H9 (cell line): ENCODE measurements at regions not wholly inside any gene's neighbourhood (a gene's known extent, or its start where the extent isn't known, plus 50 kb on each side); places are given as distances from the start of the nearest gene placed in this dataset.

ENCODE experiments used
- DNase-seq: peaks from one replicate; pipeline ENCODE4 v3.0.0-alpha.2; 2017
- H2AFZ ChIP-seq: one replicate; pipeline ENCODE4 v1.6.1; 2013; ENCODE audit warnings: mild to moderate bottlenecking, low read length, control low read depth, moderate library complexity
- H2AK5ac ChIP-seq: 2 replicates; pipeline ENCODE4 v1.6.1; 2013; ENCODE audit warnings: low read length, control low read depth, mixed read lengths; ENCODE audit not compliant: insufficient read length
- H2BK120ac ChIP-seq: one replicate; pipeline ENCODE4 v1.6.1; 2013; ENCODE audit warnings: low read depth, mild to moderate bottlenecking, low read length, control low read depth, inconsistent platforms; ENCODE audit not compliant: poor library complexity, severe bottlenecking
- H2BK12ac ChIP-seq: 2 replicates; pipeline ENCODE4 v1.6.1; 2013; ENCODE audit warnings: low read length, control low read depth, mixed read lengths, low read depth; ENCODE audit not compliant: insufficient read length
- H2BK15ac ChIP-seq: 2 replicates; pipeline ENCODE4 v1.6.1; 2013; ENCODE audit warnings: low read depth, low read length, control low read depth
- H2BK20ac ChIP-seq: one replicate; pipeline ENCODE4 v1.6.1; 2013; ENCODE audit warnings: low read depth, mild to moderate bottlenecking, low read length, control low read depth, inconsistent platforms; ENCODE audit not compliant: poor library complexity, severe bottlenecking
- H2BK5ac ChIP-seq: 2 replicates; pipeline ENCODE4 v1.6.1; 2013; ENCODE audit warnings: low read length, control low read depth, mixed read lengths; ENCODE audit not compliant: insufficient read length
- H3K14ac ChIP-seq: 2 replicates; pipeline ENCODE4 v1.6.1; 2013; ENCODE audit warnings: low read length, control low read depth; ENCODE audit not compliant: insufficient read depth
- H3K18ac ChIP-seq: 2 replicates; pipeline ENCODE4 v1.6.1; 2013; ENCODE audit warnings: low read depth, mild to moderate bottlenecking, mixed read lengths, low read length, control low read depth; ENCODE audit not compliant: insufficient read length
- H3K23ac ChIP-seq: 2 replicates; pipeline ENCODE4 v1.6.1; 2013; ENCODE audit warnings: low read length, control low read depth, mixed read lengths, low read depth; ENCODE audit not compliant: insufficient read length
- H3K23me2 ChIP-seq: 2 replicates; pipeline ENCODE4 v1.6.1; 2013; ENCODE audit warnings: low read depth, mild to moderate bottlenecking, mixed read lengths, low read length, control low read depth; ENCODE audit not compliant: insufficient read length, poor library complexity, severe bottlenecking
- H3K27ac ChIP-seq: 2 replicates; pipeline ENCODE4 v1.5.1; 2013; ENCODE audit warnings: low read length, control low read depth, mixed read lengths, low read depth; ENCODE audit not compliant: insufficient read length
- H3K27me3 ChIP-seq: 2 replicates; pipeline ENCODE4 v1.6.1; 2013; ENCODE audit warnings: low read length, control low read depth, inconsistent platforms; ENCODE audit not compliant: insufficient read depth
- H3K4ac ChIP-seq: 2 replicates; pipeline ENCODE4 v1.6.1; 2013; ENCODE audit warnings: low read depth, mild to moderate bottlenecking, control low read depth, inconsistent platforms, low read length, moderate library complexity
- H3K4me1 ChIP-seq: 2 replicates; pipeline ENCODE4 v1.6.1; 2013; ENCODE audit warnings: low read length, control low read depth, inconsistent platforms; ENCODE audit not compliant: insufficient read depth
- H3K4me2 ChIP-seq: 2 replicates; pipeline ENCODE4 v1.6.1; 2013; ENCODE audit warnings: low read length, control low read depth, mixed read lengths; ENCODE audit not compliant: insufficient read length, insufficient read depth
- H3K56ac ChIP-seq: 2 replicates; pipeline ENCODE4 v1.6.1; 2013; ENCODE audit warnings: low read depth, mild to moderate bottlenecking, mixed read lengths, low read length, control low read depth; ENCODE audit not compliant: insufficient read length
- H3K79me1 ChIP-seq: 2 replicates; pipeline ENCODE4 v1.6.1; 2013; ENCODE audit warnings: low read depth, mild to moderate bottlenecking, moderate library complexity, low read length, control low read depth, inconsistent platforms; ENCODE audit not compliant: insufficient read depth, poor library complexity, severe bottlenecking
- H3K79me2 ChIP-seq: 2 replicates; pipeline ENCODE4 v1.6.1; 2013; ENCODE audit warnings: low read length, control low read depth, inconsistent platforms; ENCODE audit not compliant: insufficient read depth
- H3K9ac ChIP-seq: 2 replicates; pipeline ENCODE4 v1.6.1; 2013; ENCODE audit warnings: low read length, control low read depth, mixed read lengths; ENCODE audit not compliant: insufficient read length; ENCODE audit errors: extremely low read depth
- H3K9me3 ChIP-seq: one replicate; pipeline ENCODE4 v1.6.1; 2013; ENCODE audit warnings: low read depth, low read length, inconsistent platforms; ENCODE audit not compliant: control insufficient read depth
- H3T11ph ChIP-seq: one replicate; pipeline ENCODE4 v1.6.1; 2013; ENCODE audit warnings: mild to moderate bottlenecking, low read length, control low read depth, inconsistent platforms
- H4K20me1 ChIP-seq: one replicate; pipeline ENCODE4 v1.6.1; 2013; ENCODE audit not compliant: control insufficient read depth, insufficient read length, insufficient read depth
- H4K5ac ChIP-seq: 2 replicates; pipeline ENCODE4 v1.6.1; 2013; ENCODE audit warnings: low read depth, mild to moderate bottlenecking, mixed read lengths, low read length, control low read depth; ENCODE audit not compliant: insufficient read length
- H4K8ac ChIP-seq: replicated peaks from 2 replicates; pipeline ENCODE4 v1.6.1; 2013; ENCODE audit warnings: low read length, control low read depth, mixed read lengths, low read depth; ENCODE audit not compliant: insufficient read length
- H4K91ac ChIP-seq: 2 replicates; pipeline ENCODE4 v1.6.1; 2013; ENCODE audit warnings: low read depth, mild to moderate bottlenecking, moderate library complexity, mixed read lengths, low read length, control low read depth; ENCODE audit not compliant: insufficient read length
- H3K27ac Mint-ChIP-seq, 3 experiments: 2 replicates in 2 of 3; 3 replicates in 1 of 3; pipeline ENCODE4 v1.8.0; 2020 to 2021; ENCODE audit warnings: mixed read lengths in 3 of 3, mild to moderate bottlenecking in 1 of 3, moderate library complexity in 1 of 3
- H3K27me3 Mint-ChIP-seq: 2 replicates; pipeline ENCODE4 v1.8.0; 2021; ENCODE audit warnings: low read depth, mild to moderate bottlenecking, moderate library complexity, mixed read lengths
- H3K36me3 Mint-ChIP-seq, 3 experiments: 2 replicates in 2 of 3; 3 replicates in 1 of 3; pipeline ENCODE4 v1.8.0; 2020 to 2021; ENCODE audit warnings: low read depth in 3 of 3, mixed read lengths in 3 of 3; ENCODE audit not compliant: insufficient read depth in 1 of 3
- H3K4me1 Mint-ChIP-seq, 2 experiments: 2 replicates each; pipeline ENCODE4 v1.8.0; 2020; ENCODE audit warnings: mixed read lengths in 2 of 2
- H3K4me3 Mint-ChIP-seq, 2 experiments: 2 replicates in 1 of 2; 3 replicates in 1 of 2; pipeline ENCODE4 v1.8.0; 2020 to 2021; ENCODE audit warnings: mild to moderate bottlenecking in 2 of 2, mixed read lengths in 2 of 2, moderate library complexity in 1 of 2
- H3K9me3 Mint-ChIP-seq, 2 experiments: 2 replicates in 1 of 2; 3 replicates in 1 of 2; pipeline ENCODE4 v1.8.0; 2020; ENCODE audit warnings: mild to moderate bottlenecking in 2 of 2, mixed read lengths in 2 of 2, moderate library complexity in 1 of 2
- CTCF ChIP-seq: fragments of 200-600 bp; sonication (generic); conservative IDR thresholded peaks from 3 replicates; pipeline ENCODE4 v1.8.0; 2021; ENCODE audit warnings: antibody characterized with exemption, mild to moderate bottlenecking
- WGBS: extraction: QIAGEN DNeasy Blood & Tissue Kit; methylation state at CpG from one replicate; pipeline ENCODE4 v1.1.7; 2013; ENCODE audit warnings: missing lambda C conversion rate, low lambda C conversion rate, mixed read lengths; ENCODE audit not compliant: insufficient read length; ENCODE audit errors: extremely low coverage; 5-methylcytosine and 5-hydroxymethylcytosine counted together

- peaks cover 20 to 41% (median 36%) of the 10 kb centered on the region in 3 experiments for H3K36me3 Mint-ChIP-seq
- Histone ChIP-seq H2BK120ac (no peak overlapping the region), H2AFZ (no peak overlapping the region), H3K27me3 (no peaks in the 10 kb centered on the region), H3K79me2 (no peaks in the 10 kb centered on the region), H4K20me1 (no peaks in the 10 kb centered on the region), H3K4ac (no peak overlapping the region), H3K27ac (no peak overlapping the region), H3K14ac (no peak overlapping the region), H3K56ac (no peak overlapping the region), H4K91ac (no peak overlapping the region), H3K23ac (no peak overlapping the region), H2AK5ac (no peak overlapping the region), H3K23me2 (no peaks in the 10 kb centered on the region), H4K8ac (no peak overlapping the region), H3K4me2 (no peak overlapping the region), H2BK20ac (no peak overlapping the region), H2BK5ac (no peak overlapping the region), H3K9ac (no peak overlapping the region), H4K5ac (no peak overlapping the region), H3K9me3 (peaks cover 14% of the 10 kb centered on the region), H3K4me1 (no peaks in the 10 kb centered on the region), H3K18ac (no peak overlapping the region), H2BK15ac (no peak overlapping the region), H3K79me1 (no peaks in the 10 kb centered on the region), H3T11ph (no peak overlapping the region), H2BK12ac (no peak overlapping the region)
- peaks cover 30 to 34% of the 10 kb centered on the region in 2 experiments for H3K9me3 Mint-ChIP-seq
- H3K4me1 Mint-ChIP-seq = peaks cover 8 to 10% of the 10 kb centered on the region in 2 experiments
- no peak for TF ChIP-seq CTCF
- no peak overlapping the region for H3K27ac Mint-ChIP-seq
- no CpG with 5 or more reads among the region's 1 CpG for WGBS
- no peak overlapping the region for H3K4me3 Mint-ChIP-seq
- DNase-seq = no peak
- H3K27me3 Mint-ChIP-seq = 0 out of 2 replicates have a peak, but pooled peaks cover 2% of the 10 kb centered on the region
Measured at GRCh38 chr7:121501566-121501965, 105.5 kb upstream of the FAM3C start.
